Activated CD4-positive, CD25-positive, alpha-beta regulatory T cell (primary cell): ENCODE measurements at regions not wholly inside any gene's neighbourhood (a gene's known extent, or its start where the extent isn't known, plus 50 kb on each side); places are given as distances from the start of the nearest gene placed in this dataset.
"Not testable (repeated sequence)": the region's sequence is repeated elsewhere in the genome, so short reads cannot be mapped to it uniquely, and the experiment has no call there.

Experiments used
- DNase-seq, 4 experiments: peaks; one replicate each; lab custom pipeline; 2025; lab: John Stamatoyannopoulos, UW

DNA sequence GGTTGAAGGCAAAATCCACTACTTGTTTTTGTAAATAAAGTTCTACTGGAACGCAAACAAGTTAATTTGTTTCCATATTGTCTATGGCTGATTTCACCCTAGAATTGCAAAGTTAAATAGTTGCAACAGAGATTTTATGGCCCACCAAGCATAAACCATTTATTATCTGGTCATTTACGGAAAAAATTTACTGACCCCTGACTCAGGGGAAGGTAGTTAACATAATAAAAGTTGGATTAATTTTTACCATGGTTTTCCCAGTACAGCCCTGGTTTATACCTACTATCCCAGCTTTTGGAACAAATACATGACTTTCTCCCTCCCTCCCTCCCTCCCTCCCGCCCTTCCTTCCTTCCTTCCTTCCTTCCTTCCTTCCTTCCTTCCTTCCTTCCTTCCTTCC lies 588.9 kb upstream of the TMEFF2 start:
- no peak for DNase-seq

DNA sequence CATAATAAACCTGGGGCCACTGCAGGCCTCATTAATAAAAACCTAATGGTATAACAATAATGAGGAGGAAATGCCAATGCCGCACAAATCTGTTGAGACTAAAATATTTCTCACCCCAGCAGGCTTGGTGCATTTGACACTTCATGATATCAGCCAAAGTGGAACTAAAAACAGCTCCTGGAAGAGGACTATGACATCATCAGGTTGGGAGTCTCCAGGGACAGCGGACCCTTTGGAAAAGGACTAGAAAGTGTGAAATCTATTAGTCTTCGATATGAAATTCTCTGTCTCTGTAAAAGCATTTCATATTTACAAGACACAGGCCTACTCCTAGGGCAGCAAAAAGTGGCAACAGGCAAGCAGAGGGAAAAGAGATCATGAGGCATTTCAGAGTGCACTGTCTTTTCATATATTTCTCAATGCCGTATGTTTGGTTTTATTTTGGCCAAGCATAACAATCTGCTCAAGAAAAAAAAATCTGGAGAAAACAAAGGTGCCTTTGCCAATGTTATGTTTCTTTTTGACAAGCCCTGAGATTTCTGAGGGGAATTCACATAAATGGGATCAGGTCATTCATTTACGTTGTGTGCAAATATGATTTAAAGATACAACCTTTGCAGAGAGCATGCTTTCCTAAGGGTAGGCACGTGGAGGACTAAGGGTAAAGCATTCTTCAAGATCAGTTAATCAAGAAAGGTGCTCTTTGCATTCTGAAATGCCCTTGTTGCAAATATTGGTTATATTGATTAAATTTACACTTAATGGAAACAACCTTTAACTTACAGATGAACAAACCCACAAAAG lies 580.9 kb upstream of the TMEFF2 start:
- DNase-seq: no peak

DNA sequence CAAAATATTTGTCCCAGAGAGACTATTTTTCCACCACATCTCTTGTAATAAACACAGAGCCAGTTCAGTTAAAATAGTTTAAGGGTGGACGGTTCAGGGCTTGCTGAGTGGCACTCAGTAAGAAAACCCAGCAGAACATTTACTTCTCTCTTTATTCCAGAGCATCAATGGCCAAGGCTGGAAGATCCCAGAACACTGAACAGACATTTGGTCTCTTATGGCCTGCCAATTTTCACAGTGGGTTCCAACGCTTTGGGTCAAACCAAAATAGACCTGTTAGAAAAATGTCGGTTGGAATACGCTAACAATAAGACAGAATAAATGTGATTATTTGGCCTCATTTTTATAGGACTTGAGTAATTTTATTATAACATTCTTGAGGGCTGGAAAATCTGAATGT lies 580.3 kb upstream of the TMEFF2 start:
- no peak for DNase-seq

DNA sequence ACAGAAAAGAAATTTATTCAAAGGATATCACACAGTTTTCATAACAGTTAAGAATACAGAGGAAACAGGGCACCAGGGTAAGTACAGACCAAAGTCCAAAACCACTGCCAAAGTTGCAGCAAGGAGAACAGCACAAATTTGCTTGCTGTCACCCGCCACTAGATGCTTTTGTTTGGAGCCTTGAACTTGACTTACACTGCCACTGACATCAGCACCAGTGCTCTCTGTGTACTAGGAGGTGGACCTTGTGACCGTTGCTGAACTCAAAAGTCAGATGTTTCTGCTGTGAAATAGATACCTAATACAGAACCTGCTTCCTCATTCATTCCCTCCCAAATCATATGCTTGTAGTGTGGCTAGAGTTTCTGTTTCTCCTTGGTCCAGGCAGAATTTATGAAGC lies 578.3 kb upstream of the TMEFF2 start:
- DNase-seq: no peak

DNA sequence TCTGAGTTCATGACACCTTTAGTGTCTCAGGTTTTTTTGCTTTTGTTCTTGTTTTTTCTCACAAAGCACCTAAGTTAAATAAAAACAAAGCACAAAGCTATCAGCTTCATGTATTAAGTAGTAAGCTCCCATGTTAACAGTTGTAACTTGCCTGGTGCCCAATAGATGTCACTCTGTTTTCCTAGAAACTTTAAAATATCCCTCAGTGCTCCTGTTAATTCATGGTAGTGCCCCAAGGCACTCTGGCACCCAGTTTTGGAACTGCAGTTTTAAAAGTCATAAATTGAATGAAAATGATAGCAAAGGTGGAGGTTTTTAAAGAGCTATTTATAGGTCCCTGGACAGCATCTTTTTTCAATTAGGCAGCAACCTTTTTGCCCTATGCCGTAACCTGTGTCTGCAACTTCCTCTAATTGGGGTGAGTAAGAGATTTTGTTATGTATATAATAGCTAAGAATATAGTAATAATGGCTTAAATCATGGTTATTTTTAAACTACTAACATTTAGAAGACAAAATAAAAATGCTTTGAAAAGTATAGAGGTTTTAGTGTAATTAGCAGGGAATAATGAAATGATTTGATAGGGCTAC lies 555.0 kb upstream of the TMEFF2 start:
- no peak for DNase-seq

DNA sequence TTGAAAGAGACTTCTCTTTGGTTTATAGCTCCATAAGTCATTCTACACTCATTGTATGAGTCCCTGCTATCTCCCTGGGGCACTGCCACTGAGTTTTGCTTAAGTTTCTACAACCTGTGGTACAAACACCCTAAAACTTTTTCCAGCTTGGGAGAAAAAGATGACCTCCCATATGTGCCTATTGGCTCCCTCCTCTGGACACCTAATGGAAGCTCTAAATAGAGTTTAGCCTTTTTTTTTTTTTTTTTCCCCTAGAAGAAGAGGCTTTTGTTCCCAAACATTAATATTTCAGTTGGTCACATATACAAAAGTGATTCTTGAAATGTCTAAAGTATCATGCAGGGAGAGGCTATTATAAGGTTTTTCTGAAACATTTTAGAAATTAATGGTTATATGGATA lies 547.2 kb upstream of the TMEFF2 start:
- no peak for DNase-seq

DNA sequence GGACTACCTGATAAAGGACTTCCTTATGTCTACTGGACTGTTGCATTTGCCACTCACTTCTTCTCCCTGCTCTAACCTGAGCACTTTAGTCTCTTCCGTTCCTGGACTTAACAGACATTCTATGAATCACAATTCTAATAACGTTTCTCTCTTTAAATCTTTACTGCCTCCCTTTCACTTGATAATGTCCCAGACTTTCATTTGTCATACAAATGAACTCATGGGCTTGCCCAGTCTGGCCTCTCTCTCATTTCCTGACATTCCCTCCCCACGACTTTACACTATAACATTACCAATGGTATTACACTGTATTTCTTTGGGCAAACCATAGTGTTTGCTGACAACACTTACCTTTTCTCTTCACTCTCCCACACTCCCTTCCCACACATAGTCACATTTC lies 540.7 kb upstream of the TMEFF2 start:
- no peak for DNase-seq

DNA sequence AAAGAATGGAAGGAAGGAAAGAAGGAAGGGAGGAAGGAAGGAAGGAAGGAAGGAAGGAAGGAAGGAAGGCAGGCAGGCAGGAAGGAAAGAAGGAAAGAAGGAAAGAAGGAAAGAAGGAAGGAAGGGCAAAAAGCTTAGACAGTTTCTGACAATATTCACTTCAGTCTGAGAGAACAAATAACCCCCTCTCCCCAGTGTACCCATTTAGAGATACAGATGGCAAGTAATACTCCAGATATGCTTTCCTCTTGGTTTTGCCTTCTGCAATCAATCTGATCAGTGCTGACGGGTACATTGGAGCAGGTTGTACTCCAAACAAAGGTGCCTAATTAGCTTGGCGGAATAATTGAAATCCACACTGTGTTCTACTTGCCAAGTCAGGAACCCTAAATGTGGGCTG lies 534.6 kb upstream of the TMEFF2 start:
- DNase-seq: no peak

DNA sequence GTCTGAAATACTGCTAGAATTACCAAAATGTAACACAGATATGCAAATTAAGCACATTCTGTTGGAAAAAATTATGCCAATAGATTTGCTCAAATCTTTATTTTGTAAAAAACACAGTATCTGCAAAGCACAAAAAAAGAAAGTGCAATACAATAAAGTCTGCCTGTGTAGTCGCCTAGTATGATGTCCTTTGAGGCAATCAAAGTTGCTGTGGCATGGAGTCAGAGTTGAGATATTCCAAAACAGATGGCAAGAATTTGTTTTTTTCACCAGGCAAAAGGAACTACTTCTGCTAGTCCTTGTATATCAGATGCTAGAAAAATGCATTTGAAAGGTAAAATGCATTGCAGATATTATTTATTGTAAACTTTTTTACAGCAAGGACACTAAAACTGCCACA lies 531.3 kb upstream of the TMEFF2 start:
- no peak for DNase-seq

DNA sequence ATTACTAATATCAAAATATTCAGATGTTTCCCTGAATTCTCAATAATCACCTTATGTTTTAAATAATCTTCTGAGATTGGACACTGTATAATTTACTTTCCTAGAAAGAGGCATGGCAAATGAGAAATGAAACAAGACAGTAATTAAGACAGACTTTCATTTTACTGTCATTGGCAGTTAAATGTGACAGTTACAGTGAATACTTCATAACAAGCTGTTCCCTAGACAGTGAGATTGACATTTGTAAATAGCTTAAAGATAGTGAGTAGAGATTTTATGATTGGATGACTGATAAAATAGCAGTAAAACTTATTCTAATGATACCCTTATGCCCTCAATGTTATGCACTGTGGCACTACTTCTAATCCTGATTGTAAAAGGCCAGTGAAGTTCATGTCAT lies 524.9 kb upstream of the TMEFF2 start:
- no peak for DNase-seq

DNA sequence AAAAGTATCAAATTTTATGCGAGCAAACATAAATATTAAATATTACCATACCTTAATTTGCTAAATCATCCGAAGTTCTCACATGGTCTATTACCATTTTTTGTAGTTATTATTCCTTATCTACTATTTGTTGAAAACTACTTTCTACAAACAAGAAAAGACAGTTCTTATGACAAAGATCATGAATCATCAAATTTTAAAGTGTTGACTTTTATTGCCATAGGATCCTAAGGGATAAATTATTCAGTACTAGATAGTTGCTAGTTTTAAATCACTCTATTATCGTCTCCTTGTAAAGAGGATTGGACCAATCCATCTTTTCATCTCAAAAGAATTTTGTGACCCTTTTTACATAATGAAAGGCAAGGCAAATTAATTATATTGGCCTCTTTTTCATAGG lies 523.6 kb upstream of the TMEFF2 start:
- no peak for DNase-seq

DNA sequence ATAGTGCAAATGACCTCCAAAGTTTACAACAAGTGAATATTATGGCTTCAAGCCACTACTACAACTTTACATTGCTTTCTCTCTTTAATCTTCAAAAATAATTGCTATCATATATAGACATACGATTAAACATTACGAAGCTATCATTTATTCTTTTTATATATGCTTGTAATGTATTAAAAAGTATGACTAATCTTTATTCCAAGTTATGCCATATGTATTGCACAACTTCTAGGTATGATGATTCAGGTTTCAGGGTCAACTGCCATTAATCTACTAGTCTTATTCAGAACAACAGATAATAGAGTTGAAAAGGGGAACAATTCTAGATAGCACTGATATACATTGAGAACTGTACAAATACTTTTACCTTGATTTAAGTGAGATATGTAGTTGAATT lies 506.2 kb upstream of the TMEFF2 start:
- DNase-seq: no peak

DNA sequence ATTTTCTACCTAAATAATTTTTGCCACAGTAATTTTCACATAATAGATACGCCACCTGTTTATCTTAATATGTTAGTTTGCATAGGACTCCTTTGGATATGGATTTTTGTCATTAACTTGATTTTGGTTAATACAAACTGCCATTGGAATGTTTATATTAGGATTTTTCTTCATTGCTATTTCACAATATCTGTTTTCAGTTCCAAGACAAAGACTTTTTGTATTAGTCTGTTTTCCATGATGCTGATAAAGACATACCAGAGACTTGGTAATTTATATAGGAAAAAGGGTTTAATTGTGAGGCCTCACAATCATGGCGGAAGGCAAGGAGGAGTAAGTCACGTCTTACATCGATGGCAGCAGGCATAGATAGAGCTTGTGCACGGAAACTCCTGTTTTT lies 503.1 kb upstream of the TMEFF2 start:
- no peak for DNase-seq

DNA sequence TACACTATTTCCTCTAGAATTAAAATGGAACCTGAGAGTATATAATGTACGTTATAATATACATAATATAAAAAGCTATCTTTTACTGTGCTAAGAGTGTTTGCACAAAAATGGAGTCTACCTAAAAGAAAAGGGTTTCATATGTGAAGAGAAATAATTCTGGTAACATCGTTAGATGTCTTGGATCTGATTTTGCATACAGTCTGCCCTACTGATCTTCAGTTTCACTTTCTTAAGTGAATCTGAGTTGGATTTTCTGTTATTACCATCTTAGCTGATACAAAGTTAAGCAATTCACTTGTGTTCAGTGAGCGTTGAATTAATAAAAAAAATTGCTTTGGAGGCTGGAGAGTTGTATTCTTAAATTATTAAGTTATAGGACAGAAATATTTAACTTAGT lies 502.1 kb upstream of the TMEFF2 start:
- DNase-seq: no peak

DNA sequence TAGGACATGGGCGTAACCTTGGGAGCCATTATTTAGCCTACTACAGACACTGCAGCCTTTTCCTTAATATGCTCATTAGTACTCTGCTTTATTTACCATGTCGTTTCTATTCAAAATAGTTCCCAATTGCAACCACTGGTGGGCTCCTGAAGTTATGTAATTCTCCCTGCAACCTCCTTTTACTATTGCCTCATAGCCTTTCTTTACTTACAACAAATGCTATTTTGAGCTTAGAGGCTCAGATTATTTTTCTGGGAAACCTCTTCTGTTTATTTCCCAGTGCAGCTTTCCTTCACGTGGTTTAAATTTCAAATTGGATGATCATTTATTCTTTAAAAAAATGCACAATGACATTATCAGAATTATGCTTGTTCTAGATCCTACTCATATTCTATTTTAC lies 492.3 kb upstream of the TMEFF2 start:
- no peak for DNase-seq

DNA sequence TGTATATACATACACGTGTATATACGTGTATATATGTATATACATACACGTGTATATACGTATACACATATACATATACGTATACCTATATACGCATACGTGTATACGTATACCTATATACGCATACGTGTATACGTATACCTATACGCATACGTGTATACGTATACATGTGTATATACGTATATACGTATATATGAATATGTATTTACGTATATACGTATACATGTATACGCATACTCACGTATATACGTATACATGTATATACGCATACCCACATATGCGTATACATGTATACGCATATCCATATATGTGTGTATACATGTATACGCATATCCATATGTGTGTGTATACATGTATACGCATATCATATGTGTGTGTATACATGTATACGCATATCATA lies 487.8 kb upstream of the TMEFF2 start:
- not testable (repeated sequence) for DNase-seq

DNA sequence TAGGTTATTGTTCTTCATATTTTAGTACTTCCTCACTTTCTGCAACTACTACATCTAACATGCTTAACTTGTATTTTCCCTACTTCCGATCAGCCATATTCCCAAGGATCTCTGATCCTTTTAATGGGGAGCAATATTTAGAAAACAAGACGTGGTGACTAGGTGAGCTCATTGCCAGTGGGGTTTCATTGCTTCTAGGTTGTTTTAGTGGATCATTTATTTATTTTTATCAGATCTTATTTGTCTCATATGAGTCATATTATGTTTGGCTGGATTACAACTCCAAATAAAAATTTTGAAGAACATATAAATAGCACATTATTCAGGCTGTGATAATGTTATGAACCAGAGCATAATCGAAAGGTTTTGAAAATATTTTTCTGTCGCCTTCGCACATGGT lies 480.9 kb upstream of the TMEFF2 start:
- no peak for DNase-seq

DNA sequence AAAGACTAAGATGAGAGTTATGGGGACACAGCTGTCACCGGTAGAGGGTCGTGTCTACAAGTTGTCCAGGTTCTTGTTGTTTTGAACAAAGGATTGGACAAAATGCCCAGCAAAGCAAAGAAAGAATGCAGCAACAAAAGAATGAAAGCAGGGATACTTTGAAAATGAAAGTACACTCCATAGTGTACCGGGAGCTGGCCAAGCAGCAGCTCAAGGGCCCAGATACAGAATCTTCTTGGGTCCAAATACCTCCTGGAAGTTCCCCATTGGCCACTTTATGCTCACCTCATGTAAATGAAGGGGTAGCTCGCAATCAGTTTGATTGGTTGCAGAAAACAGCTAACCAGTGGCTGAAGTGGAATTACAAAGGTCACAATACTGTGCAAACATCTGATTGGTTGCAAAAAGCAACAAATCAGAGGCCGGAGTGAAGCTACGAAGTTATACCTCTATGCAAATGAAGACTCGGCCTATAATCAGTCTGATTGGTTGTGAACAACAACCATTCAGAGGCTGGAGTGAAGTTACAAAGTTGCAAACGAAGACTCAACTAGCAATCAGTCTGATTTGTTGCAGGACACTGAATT lies 474.9 kb upstream of the TMEFF2 start:
- no peak for DNase-seq

DNA sequence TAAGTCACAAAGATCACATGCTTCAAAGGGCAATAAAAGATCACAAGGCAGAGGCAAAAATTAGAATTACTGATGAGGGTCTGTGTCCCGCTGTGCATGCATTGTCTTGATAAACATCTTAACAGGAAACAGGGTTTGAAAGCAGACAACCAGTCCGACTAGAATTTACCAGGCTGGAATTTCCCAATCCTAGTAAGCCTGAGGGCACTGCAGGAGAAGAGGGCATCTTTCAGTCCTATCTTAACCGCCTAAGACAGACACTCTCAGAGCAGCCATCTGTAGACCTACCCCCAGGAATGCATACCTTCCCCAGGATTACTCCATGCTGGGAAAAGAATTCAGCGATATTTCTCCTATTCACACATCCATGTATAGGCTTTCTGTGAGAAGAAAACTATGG lies 465.8 kb upstream of the TMEFF2 start:
- not testable (repeated sequence) for DNase-seq

DNA sequence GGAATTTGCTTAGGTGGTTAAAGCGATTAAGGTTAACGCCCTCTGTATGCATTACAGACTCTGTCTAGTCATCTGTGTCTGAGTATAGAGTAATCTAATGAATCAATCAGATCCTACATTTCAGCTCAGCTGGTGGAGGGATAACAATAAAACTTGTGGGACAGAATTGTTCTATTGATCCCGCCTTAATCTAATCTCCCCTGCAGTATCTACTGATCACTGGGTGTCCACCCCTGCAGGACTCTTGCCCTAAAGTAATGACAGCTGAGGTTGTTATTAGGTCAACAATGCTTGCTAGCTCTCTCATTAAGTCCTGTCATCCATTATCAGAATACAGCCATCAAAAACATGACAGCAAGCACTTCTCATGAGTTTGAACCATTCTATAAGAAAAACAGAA lies 462.6 kb upstream of the TMEFF2 start:
- DNase-seq: no peak

DNA sequence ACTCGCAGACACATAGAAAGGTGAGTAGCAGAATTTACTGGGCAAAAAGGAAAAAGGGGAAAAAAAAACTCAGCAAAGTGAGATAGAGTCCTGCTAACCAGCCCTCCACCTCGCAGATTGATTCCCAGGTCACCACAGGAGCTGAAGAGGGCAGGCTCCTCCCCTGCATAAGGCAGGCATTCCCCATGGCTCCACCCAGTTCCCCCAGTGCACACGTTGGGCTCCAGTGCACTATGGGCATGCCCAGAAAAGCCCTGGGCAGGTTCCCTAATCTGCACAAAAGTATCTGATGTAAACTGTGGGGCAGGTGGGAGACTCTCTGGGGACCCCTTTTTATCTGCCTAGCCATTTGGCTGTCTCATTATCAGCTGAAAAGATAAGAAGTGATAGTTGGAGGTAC lies 461.2 kb upstream of the TMEFF2 start:
- no peak for DNase-seq

DNA sequence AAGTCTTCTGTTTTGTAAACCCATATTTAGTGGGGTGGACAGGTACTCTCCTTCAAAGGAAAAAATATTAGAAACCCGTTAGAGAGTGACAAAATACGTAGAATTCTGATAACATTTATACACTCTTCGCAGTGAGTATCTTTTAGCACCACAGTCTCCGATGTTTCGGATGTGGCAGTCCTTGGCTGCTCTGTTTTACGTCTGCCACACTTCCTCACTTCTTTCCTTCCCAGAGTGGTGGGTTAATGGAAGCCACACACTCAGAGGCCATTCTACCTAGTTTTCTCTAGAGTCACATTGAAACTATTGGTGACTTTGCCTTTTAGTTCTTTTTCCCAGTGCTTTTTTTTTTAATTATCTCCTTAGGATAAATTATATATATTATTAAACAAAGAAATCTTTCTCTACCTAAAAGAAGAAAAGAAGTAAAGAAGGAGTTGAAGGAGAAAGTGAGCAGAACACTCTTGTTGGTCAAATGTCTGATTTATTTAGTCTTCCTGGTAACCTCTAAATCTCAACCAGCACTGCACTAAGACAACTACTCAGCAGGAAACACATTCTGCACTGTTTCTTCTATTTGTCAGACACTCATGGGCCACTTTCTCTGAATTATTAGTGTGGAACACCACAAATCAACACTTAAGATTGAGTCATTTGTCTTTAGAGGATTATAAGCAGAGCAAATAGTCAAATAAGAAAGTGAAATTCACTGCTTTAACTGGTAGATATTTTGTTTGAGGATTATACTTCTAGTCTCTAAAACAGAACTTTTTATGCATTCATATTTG lies 451.3 kb upstream of the TMEFF2 start:
- no peak for DNase-seq

DNA sequence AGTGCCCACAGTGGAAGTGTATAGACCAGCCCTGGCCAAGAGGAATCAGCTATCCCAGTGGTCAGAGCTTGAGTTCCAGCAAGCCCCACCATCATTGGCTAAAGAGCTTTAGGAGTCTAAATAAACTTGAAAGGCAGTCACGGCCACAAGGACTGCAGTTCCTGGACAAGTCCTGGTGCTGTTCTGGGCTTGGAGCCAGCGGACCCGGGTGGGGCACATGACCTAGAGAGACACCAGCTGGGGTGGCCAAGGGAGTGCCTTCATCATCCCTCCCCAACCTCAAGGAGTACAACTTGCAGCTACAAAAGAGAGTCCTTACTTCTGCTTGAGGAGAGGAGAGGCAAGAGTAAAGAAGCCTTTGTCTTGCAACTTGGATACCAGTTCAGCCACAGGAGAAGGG lies 439.8 kb upstream of the TMEFF2 start:
- no peak for DNase-seq
